GM18858 (cell line): ENCODE measurements at regions not wholly inside any gene's neighbourhood (a gene's known extent, or its start where the extent isn't known, plus 50 kb on each side); places are given as distances from the start of the nearest gene placed in this dataset.
"Not testable (repeated sequence)": the region's sequence is repeated elsewhere in the genome, so short reads cannot be mapped to it uniquely, and the experiment has no call there.

ENCODE experiments used
- ATAC-seq: cut with Tn5 transposase; IDR thresholded peaks from one replicate; pipeline ENCODE4 v1.9.1; 2021; ENCODE audit not compliant: unreplicated experiment

DNA sequence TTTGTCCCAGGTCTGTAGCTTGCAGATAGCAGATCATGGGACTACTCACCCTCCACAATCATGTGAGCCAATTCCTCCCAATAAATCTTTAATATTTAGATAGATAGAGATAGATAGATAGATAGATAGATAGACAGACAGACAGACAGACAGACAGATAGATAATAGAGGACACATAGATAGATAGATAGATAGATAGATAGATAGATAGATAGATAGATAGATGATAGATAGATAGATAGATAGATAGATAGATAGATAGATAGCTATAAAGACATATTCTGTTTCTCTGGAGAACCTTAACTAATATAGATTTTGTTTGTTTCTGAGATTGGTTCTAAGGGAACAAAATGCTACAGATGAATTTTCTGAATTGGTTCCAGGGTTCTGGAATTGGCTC, 82.3 kb upstream of the PRDX6 start:
- not testable (repeated sequence) for ATAC-seq

- ATAC-seq: no peak
These were observed 81.4 kb upstream of the PRDX6 start for GRCh38 chr1:173395762-173396161.

- no peak for ATAC-seq
These were observed 76.6 kb upstream of the PRDX6 start for GRCh38 chr1:173400387-173400995.

GRCh38 chr1:173403996-173404395, 73.1 kb upstream of the PRDX6 start:
- no peak for ATAC-seq

- ATAC-seq: no peak
These were observed 71.9 kb upstream of the PRDX6 start for GRCh38 chr1:173405281-173405680.

DNA sequence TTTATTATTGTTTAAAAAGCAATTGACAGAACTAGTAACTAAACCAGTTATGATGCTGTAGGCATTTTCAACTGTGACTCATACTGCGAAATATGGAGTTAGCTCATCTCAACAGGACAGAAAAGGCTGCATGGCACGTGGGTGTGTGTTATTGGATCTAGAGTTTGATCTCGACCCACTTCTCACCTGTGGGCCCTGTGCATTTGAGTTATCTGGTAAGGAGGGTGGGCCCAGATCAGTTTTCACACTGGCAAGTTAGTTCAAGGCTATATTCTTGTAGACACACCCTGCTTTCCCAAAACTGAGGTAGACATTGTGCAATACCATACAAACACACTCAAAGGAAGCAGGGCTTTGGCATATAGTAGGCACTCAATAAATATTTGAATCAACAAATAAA, 71.3 kb upstream of the PRDX6 start:
- ATAC-seq: no peak

GRCh38 chr1:173406783-173407230, 70.3 kb upstream of the PRDX6 start:
- no peak for ATAC-seq

- no peak for ATAC-seq
These were observed 69.3 kb upstream of the PRDX6 start for GRCh38 chr1:173407846-173408245.

GRCh38 chr1:173408886-173409285, 68.2 kb upstream of the PRDX6 start:
- no peak for ATAC-seq

GRCh38 chr1:173409613-173410012, 67.5 kb upstream of the PRDX6 start:
- no peak for ATAC-seq

DNA sequence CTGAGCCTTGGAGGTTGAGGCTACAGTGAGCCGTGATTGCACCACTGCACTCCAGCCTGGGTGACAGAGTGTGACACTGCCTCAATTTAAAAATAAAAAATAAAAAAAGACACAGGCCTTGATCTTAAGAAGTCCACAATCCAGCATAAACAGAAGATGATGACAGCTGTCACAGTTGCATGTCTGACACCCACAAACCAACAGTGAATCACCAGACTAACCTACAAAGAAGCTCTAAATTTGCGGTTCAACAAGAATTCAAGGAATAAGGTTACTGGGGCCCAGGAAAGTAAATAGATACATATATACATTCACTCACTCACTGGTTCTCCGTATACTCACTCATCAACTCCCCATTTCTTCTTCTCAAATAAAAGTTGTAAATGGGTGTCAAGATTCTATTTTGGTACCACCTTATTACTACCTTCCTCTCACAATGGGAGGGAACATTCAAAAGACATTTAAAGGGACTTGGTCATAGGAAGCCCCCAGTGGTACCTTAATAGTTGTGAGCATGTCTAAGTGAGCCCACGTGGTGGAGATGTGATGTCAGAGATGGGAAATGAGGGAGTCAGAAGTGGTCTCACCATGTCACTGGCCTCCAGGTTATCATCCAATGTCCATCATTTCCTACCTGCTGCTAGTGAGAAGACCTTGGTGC, 66.9 kb upstream of the PRDX6 start:
- no peak for ATAC-seq

DNA sequence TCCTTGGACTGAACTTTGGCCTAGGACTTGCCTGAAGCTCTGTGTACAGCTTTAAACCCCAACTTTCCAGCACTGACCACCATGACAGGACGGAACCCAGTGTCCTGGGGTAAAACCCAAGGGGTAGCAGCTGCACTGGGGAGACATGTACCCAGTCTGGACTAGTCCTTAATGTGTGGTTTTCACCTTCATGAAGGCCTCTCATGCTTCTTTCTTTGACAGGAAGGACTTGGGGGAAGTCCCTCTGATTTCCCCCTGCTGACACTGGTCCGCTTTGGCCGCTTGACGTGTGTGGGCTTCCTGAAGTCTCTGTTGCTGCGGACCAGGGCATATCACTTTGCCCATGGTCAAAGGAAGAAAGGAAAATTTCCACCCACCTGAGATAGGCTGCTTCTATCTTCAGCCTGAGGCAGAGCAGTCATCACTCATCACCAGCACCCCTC, 66.3 kb upstream of the PRDX6 start:
- ATAC-seq: peak; percentile 33

DNA sequence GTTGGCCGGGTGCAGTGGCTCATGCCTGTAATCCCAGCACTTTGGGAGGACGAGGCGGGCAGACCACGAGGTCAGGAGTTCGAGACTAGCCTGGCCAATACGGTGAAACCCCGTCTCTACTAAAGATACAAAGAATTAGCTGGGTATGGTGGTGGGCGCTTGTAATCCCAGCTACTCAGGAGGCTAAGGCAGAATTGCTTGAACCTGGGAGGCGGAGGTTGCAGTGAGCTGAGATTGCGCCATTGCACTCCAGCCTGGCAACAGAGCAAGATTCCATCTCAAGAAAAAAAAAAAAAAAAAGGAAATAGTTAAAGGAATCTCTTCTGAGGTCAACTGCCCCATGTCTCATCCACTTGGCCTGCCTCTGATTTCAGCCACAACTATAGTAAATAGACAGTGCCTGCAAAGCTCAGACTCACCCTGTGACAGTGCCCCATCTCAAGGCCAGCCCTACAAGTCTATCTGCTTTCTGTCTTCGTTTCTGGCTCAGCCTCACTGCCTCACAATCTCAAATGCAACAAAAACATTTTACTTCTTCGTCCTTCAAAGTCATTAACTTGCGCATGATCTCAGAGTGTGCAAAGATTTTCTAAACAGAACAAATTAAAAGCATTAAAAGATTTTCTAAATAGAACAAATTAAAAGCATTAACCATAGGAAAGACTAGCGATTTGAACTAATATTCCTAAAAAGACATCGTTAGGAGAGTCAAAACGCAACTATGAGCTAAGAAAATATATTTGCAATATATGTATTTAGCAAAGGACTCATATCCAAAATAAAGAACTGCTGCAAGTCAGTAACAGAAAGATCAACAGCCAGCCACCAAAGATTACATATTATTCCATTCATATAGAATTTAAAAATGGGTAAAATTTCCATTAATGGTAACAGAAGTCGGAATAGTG, 65.0 kb upstream of the PRDX6 start:
- no peak for ATAC-seq

- no peak for ATAC-seq
These were observed 63.8 kb upstream of the PRDX6 start for GRCh38 chr1:173413271-173413707.

GRCh38 chr1:173414136-173414535, 63.0 kb upstream of the PRDX6 start:
- ATAC-seq: peak; percentile 35

- ATAC-seq: no peak
These were observed 62.5 kb upstream of the PRDX6 start for GRCh38 chr1:173414539-173415226.

DNA sequence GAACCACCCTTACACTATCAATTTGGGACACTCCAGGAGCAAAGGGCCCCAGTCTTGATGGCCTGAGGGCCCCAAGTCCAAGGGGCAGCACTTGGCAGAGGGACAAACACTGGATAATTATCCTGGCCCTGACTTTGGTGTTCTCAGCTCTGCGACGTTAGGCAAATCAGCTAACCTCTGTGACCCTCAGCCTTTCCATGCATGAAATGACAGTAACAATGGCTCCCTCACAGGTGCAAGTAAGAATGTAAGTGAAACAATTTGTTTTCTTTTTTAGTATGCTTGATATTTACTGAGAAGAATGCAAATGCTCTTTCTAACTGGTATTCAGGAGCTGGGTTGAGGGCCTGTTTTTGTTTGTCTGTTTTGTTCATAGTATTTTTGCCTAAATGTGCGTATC, 61.6 kb upstream of the PRDX6 start:
- peak; percentile 33 for ATAC-seq

- ATAC-seq: no peak
These were observed 61.2 kb upstream of the PRDX6 start for GRCh38 chr1:173415905-173416450.

GRCh38 chr1:173417563-173417962, 59.6 kb upstream of the PRDX6 start:
- ATAC-seq: no peak

- ATAC-seq: peak; percentile 28
These were observed 58.8 kb upstream of the PRDX6 start for GRCh38 chr1:173418107-173418985.
